ENCODE measurements at regions not wholly inside any gene's neighbourhood (a gene's known extent, or its start where the extent isn't known, plus 50 kb on each side); places are given as distances from the start of the nearest gene placed in this dataset.
A peak's percentile ranks its signal among the peaks of the same experiment; 100 is the strongest.

DNA sequence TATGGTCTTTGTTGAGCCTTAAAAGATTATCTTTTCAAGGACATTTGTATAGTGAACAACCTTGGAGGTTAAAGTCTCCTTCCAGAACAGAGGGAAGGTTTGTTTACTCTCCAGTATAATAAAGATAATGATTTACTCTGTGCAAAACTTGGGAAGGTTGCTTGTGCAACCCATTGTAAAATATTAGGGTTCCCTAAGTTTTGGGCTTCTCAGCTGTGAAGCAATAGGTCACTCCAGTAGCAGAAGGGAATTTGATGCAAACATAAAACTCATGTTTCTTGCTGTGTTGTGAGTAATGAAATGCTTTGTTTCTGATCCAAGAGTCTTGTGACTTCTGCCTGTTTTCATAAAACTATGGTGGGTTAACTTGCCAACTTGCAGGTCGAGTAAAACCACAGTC, 177.5 kb downstream of the SUCNR1 start:
- Histone ChIP-seq H3K9me2 (ENCODE audit: insufficient read depth) (no peaks in the 10 kb centered on the region), H3K27ac (ENCODE audit: low read depth, low read length) (no peak overlapping the region), H3K4me2 (ENCODE audit: low read length) (no peak overlapping the region), H3K4me1 (ENCODE audit: control insufficient read depth in 1 of 2, insufficient read depth in 2 of 2, low read length in 2 of 2) (no peaks in the 10 kb centered on the region), H3K9ac (ENCODE audit: low read length) (no peak overlapping the region), H4K20me1 (ENCODE audit: insufficient read depth) (no peaks in the 10 kb centered on the region), H3K36me3 (ENCODE audit: control insufficient read depth in 1 of 2, insufficient read depth in 2 of 2, low read length in 2 of 2) (no peaks in the 10 kb centered on the region), H2AFZ (ENCODE audit: low read depth, low read length, poor library complexity, severe bottlenecking) (peak overlapping the region; percentile 50), H3K79me2 (ENCODE audit: insufficient read depth, low read length) (no peaks in the 10 kb centered on the region), H3K9me3 (ENCODE audit: control insufficient read depth in 1 of 2, insufficient read depth in 1 of 2, low read depth in 1 of 2, low read length in 2 of 2) (no peaks in the 10 kb centered on the region), H3K27me3 (ENCODE audit: insufficient read depth, low read length) (no peaks in the 10 kb centered on the region), H3K4me3 (replicated peaks in 1 of 2; ENCODE audit: low read depth in 1 of 2, low read length in 2 of 2) (no peak overlapping the region)
- ATAC-seq: no peak
- RAD21 ChIA-PET (ENCODE audit: low non-redundant PET in 1 of 2, low total read pairs in 2 of 2, uncharacterized antibody in 2 of 2, unreplicated experiment in 2 of 2): no interaction called here
- BruUV-seq (replicated peaks): no TSS peak
- DNase-seq (ENCODE audit: low read depth, low spot score): no peak
- CTCF ChIA-PET: no interaction called here
- intact Hi-C loops (cut with micrococcal nuclease): no loop called here
- TF ChIP-seq, protein P1, sequence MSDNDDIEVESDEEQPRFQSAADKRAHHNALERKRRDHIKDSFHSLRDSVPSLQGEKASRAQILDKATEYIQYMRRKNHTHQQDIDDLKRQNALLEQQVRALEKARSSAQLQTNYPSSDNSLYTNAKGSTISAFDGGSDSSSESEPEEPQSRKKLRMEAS (IDR thresholded peaks at IDR 0.05): no peak
- TF ChIP-seq, protein P2, sequence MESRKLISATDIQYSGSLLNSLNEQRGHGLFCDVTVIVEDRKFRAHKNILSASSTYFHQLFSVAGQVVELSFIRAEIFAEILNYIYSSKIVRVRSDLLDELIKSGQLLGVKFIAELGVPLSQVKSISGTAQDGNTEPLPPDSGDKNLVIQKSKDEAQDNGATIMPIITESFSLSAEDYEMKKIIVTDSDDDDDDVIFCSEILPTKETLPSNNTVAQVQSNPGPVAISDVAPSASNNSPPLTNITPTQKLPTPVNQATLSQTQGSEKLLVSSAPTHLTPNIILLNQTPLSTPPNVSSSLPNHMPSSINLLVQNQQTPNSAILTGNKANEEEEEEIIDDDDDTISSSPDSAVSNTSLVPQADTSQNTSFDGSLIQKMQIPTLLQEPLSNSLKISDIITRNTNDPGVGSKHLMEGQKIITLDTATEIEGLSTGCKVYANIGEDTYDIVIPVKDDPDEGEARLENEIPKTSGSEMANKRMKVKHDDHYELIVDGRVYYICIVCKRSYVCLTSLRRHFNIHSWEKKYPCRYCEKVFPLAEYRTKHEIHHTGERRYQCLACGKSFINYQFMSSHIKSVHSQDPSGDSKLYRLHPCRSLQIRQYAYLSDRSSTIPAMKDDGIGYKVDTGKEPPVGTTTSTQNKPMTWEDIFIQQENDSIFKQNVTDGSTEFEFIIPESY (IDR thresholded peaks at IDR 0.05; ENCODE audit: extremely low read depth, insufficient replicate concordance, low read length): no peak
- TF ChIP-seq ZFX (IDR thresholded peaks at IDR 0.05) (no peak), ELF1 (IDR thresholded peaks at IDR 0.05; ENCODE audit: borderline replicate concordance, low read depth) (no peak), TCF7L2 (IDR thresholded peaks at IDR 0.05; ENCODE audit: borderline replicate concordance, extremely low read depth, insufficient read depth, insufficient read length) (no peak), RAD21 (IDR thresholded peaks at IDR 0.05; ENCODE audit: low read depth) (no peak), CBX3 (IDR thresholded peaks at IDR 0.05; ENCODE audit: low read depth) (no peak), ZNF274 (IDR thresholded peaks at IDR 0.05; ENCODE audit: low read depth, low read length) (no peak), EZH2 (IDR thresholded peaks at IDR 0.05) (no peak)
- TF ChIP-seq, protein P3, sequence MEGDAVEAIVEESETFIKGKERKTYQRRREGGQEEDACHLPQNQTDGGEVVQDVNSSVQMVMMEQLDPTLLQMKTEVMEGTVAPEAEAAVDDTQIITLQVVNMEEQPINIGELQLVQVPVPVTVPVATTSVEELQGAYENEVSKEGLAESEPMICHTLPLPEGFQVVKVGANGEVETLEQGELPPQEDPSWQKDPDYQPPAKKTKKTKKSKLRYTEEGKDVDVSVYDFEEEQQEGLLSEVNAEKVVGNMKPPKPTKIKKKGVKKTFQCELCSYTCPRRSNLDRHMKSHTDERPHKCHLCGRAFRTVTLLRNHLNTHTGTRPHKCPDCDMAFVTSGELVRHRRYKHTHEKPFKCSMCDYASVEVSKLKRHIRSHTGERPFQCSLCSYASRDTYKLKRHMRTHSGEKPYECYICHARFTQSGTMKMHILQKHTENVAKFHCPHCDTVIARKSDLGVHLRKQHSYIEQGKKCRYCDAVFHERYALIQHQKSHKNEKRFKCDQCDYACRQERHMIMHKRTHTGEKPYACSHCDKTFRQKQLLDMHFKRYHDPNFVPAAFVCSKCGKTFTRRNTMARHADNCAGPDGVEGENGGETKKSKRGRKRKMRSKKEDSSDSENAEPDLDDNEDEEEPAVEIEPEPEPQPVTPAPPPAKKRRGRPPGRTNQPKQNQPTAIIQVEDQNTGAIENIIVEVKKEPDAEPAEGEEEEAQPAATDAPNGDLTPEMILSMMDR (IDR thresholded peaks at IDR 0.05 in 2 of 3, conservative IDR thresholded peaks at IDR 0.05 in 1 of 3; ENCODE audit: borderline replicate concordance in 1 of 3, insufficient read depth in 1 of 3, low read depth in 2 of 3, low read length in 2 of 3): no peak
- POLR2A ChIA-PET: no interaction called here

Measured in HCT116 (cell line).